ENCODE measurements at regions not wholly inside any gene's neighbourhood (a gene's known extent, or its start where the extent isn't known, plus 50 kb on each side); places are given as distances from the start of the nearest gene placed in this dataset.
"Not testable (repeated sequence)": the region's sequence is repeated elsewhere in the genome, so short reads cannot be mapped to it uniquely, and the experiment has no call there.

- DNase-seq, result no peak
These were observed 112.2 kb downstream of the DYRK2 start for GRCh38 chr12:67760586-67761275.

GRCh38 chr12:67761566-67761965 lies 113.0 kb downstream of the DYRK2 start:
- no peak for DNase-seq

GRCh38 chr12:67764055-67764454 lies 115.5 kb downstream of the DYRK2 start:
- DNase-seq, result no peak

GRCh38 chr12:67764946-67765619 lies 116.5 kb downstream of the DYRK2 start:
- no peak for DNase-seq

GRCh38 chr12:67765776-67766766 lies 117.5 kb downstream of the DYRK2 start:
- DNase-seq, result no peak

GRCh38 chr12:67772267-67773169 lies 124.0 kb downstream of the DYRK2 start:
- DNase-seq, result peak; percentile 46

GRCh38 chr12:67773896-67774295 lies 125.4 kb downstream of the DYRK2 start:
- no peak for DNase-seq

GRCh38 chr12:67774983-67775587 lies 126.5 kb downstream of the DYRK2 start:
- DNase-seq, result no peak

- DNase-seq, result no peak
These were observed 132.1 kb downstream of the DYRK2 start for GRCh38 chr12:67780580-67781084.

GRCh38 chr12:67782573-67782972 lies 134.0 kb downstream of the DYRK2 start:
- no peak for DNase-seq

GRCh38 chr12:67783393-67783792 lies 134.8 kb downstream of the DYRK2 start:
- DNase-seq, result no peak

GRCh38 chr12:67784831-67785230 lies 136.3 kb downstream of the DYRK2 start:
- DNase-seq, result no peak

- no peak for DNase-seq
These were observed 137.5 kb downstream of the DYRK2 start for GRCh38 chr12:67786086-67786485.

- DNase-seq, result no peak
These were observed 139.6 kb downstream of the DYRK2 start for GRCh38 chr12:67788118-67788517.

GRCh38 chr12:67789266-67789665 lies 140.7 kb downstream of the DYRK2 start:
- no peak for DNase-seq

- no peak for DNase-seq
These were observed 142.1 kb downstream of the DYRK2 start for GRCh38 chr12:67790660-67791059.

- not testable (repeated sequence) for DNase-seq
These were observed 142.8 kb downstream of the DYRK2 start for GRCh38 chr12:67791362-67791761.

GRCh38 chr12:67792185-67792584 lies 143.6 kb downstream of the DYRK2 start:
- no peak for DNase-seq

- no peak for DNase-seq
These were observed 145.6 kb downstream of the DYRK2 start for GRCh38 chr12:67794161-67794560.

- no peak for DNase-seq
These were observed 146.7 kb downstream of the DYRK2 start for GRCh38 chr12:67795236-67795635.

GRCh38 chr12:67797185-67797741 lies 148.7 kb downstream of the DYRK2 start:
- DNase-seq, result peak; percentile 7
